T47D (cell line): ENCODE measurements at regions not wholly inside any gene's neighbourhood (a gene's known extent, or its start where the extent isn't known, plus 50 kb on each side); places are given as distances from the start of the nearest gene placed in this dataset.
A peak's percentile ranks its signal among the peaks of the same experiment; 100 is the strongest.

Source experiments
- DNase-seq, 2 experiments: peaks; one replicate each; pipeline versions ENCODE4 v3.0.0 to v3.0.0-alpha.2; 2011 to 2012; ENCODE audit warnings: low read depth in 1 of 2, low spot score in 1 of 2
- JUND ChIP-seq: IDR thresholded peaks from 2 replicates; pipeline ENCODE4 v1.6.1; 2012; ENCODE audit warnings: low read depth
- in situ Hi-C: cut with HindIII; loops from 2 replicates; pipeline ENCODE4 v1.10.0; 2016; ENCODE audit warnings: low sequenced_read_pairs, low pct_unique_long_range_greater_than_20kb

GRCh38 chr13:99124794-99125316, 75.8 kb upstream of the UBAC2 start:
- no peak for DNase-seq
- TF ChIP-seq JUND, result no peak
- in situ Hi-C loops, result no loop called here

DNA sequence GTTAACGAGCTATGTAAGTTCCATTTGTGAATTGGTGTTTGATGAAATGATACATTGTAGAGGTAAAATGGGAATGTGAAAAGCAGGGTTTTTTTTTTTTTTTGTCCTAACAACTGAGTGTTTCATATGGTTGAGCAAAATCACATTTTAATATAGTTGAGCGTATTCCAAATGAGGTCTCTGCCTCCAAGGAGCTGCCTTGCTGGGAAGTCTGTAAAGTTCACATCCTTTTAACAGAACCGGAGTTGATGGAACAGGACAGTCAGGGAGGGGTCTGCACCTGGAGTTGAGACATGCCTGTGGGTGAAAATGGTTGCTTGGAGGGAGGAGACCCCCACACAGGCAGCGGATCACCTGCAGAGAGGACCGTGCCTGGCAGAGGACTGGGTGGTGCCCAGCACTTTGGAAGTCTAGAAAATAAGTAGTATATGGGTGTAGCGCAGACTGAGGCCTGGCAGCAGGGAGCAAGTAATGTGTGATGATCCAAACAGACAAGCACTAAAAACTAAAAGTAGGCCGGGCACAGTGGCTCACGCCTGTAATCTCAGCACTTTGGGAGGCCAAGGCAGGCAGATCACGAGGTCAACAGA, 75.2 kb upstream of the UBAC2 start:
- no peak for DNase-seq
- in situ Hi-C loops, result no loop called here
- TF ChIP-seq JUND, result no peak

DNA sequence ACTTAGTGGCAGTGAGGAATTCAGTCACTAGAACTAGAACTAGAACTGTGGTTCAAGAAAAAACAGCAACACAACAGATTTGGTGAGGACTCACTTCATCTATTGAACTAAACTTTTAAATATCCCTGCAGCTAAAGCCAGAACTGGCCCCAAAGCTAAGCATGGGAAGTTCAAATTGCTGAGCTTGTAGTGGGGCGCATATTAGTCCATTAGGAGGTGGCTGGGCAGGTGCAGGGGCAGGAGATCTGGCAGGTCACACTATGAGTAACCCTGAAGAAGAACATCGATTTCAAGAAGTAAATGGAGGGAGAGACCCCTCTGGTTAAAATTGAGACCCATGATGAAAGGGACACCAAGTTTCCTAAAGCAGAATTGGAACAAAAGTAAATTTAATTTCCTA, 73.8 kb upstream of the UBAC2 start:
- in situ Hi-C loops, result no loop called here
- no peak for DNase-seq
- TF ChIP-seq JUND, result no peak

DNA sequence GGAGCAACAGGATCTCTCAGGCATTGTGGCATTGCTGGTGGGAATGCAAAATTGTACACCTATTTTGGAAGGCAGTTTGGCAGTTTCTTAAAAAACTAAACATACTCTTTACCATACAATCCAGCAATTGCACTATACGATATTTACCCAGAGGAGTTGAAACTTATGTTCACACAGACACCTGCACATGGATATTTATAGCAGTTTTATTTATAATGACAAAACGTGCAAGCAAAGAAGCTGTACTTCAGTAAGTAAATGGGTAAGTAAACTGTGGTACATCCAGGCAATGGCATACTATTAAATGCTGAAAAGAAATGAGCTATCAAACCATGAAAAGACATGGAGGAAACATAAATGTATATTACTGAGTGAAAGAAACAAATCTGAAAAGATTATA, 71.6 kb upstream of the UBAC2 start:
- in situ Hi-C loops, result no loop called here
- no peak for DNase-seq
- no peak for TF ChIP-seq JUND

DNA sequence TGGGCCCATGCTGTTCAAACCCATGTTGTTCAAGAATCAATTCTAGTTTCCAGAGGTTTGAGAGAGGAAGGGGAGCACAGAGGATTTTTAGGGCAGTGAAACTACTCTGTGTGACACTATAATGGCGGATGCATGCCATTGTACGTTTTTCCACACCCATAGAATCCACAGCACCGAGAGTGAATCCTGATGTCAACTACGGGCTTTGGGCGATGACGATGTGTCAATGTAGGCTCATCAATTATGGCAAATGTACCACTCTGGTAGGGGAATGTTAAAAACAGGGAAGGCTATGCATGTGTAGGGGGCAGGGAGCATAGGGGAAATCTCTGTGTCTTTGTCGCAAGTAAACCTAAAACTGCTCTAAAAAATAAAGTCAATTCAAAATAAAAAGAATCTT, 70.7 kb upstream of the UBAC2 start:
- no peak for DNase-seq
- TF ChIP-seq JUND, result no peak
- in situ Hi-C loops, result no loop called here

DNA sequence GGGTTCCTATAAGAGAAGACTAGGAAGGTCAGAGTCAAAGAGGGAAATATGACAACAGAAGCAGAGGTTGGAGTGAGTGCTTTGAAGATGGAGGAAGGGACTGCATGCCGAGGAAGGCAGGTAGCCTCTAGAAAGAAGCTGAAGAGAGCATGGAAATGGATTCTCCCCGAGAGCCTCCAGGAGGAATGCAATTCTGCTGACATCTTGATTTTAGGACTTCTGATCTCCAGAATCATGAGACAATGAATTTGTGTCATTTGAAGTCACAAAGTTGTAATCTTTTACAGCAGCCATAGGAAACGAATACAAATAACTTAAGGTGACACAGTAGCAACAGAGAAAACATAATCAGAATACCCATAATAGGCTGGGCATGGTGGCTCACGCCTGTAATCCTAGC, 69.2 kb upstream of the UBAC2 start:
- no peak for DNase-seq
- TF ChIP-seq JUND, result no peak
- in situ Hi-C loops, result no loop called here

- in situ Hi-C loops, result no loop called here
- no peak for DNase-seq
- TF ChIP-seq JUND, result no peak
These were observed 68.3 kb upstream of the UBAC2 start for GRCh38 chr13:99132295-99132835.

GRCh38 chr13:99133230-99133629, 67.4 kb upstream of the UBAC2 start:
- in situ Hi-C loops, result no loop called here
- DNase-seq, result no peak
- no peak for TF ChIP-seq JUND

DNA sequence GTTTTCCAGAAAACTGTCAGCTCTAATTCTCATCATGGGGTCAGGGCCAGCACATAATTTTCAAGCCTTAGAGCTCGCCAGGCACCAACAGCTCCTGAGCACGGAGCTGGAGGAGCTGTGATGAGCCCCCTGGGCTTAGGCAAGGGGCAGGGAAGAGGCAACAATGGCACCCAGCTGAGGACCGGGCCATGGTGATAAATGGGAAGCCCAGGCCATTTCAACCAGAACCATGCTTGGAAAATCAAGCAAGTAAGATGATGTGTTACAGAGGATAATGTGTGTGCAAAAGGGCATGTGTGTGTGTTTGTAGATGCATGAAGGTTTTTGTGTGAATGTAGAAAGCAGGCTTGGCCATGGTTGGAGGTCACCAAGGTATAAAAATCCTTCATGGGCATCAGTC, 66.8 kb upstream of the UBAC2 start:
- in situ Hi-C loops, result no loop called here
- TF ChIP-seq JUND, result no peak
- DNase-seq, result no peak

DNA sequence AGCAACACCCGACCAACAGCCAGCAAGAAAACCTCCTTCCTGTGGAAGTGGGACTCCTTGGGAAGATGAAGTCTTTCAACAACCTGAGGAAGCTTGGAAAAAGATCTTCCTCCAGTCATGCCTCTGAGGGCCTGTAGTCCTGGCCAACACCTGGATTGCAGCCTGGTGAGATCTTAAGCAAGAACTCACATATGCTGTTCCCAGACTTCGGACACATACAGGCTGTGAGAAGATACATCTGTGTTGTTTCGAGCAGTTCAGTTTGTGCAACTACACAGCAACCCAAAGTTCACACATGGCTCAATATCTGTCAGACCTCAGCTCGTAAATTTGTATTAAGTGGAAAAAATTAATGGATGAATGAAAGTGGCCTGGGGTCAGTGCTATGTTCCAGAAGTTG, 65.1 kb upstream of the UBAC2 start:
- no peak for DNase-seq
- in situ Hi-C loops, result no loop called here
- TF ChIP-seq JUND, result no peak

- no peak for DNase-seq
- no peak for TF ChIP-seq JUND
- in situ Hi-C loops, result no loop called here
These were observed 64.2 kb upstream of the UBAC2 start for GRCh38 chr13:99136427-99136954.

DNA sequence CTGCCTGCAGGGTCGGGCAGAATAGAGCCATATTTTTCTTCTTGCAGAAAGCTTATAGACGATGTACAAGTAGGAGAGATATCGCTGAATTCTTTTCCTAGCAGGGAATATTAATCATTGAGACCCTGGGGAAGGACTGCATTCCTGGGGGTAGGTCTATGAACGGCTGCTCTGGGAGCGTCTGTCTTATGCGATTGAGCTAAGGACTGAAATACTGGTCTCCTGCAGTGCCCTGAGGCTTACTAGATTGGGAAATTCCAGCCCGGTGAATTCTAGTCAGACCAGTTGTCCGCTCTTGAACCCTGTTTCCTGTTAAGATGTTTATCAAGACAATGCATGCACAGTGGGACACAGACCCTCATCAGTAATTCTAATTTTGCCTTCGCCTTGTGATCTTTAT, 59.8 kb upstream of the UBAC2 start:
- TF ChIP-seq JUND, result no peak
- in situ Hi-C loops, result no loop called here
- DNase-seq, result peak in 1 of 2 experiments; percentile 33

DNA sequence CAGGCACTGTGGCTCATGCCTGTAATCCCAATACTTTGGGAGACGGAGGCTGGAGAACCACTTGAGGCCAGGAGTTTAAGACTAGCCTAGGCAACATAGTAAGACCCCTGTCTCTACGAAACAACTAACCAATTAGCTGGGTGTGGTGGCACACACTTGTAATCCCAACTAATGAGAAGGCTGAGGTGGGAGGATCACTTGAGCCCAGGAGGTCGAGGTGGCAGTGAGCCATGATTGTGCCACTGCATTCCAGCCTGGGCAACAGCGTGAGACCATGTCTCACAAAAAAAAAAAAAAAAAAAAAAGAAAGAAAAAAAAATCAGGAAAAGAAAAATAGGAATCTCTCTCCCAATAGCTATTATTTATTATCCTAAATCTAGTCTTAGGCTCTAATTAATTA, 56.8 kb upstream of the UBAC2 start:
- in situ Hi-C loops, result no loop called here
- no peak for TF ChIP-seq JUND
- DNase-seq, result no peak

- no peak for DNase-seq
- in situ Hi-C loops, result no loop called here
- TF ChIP-seq JUND, result no peak
These were observed 56.3 kb upstream of the UBAC2 start for GRCh38 chr13:99144306-99144705.
